Uterus (tissue), 2 donors: ENCODE measurements at regions not wholly inside any gene's neighbourhood (a gene's known extent, or its start where the extent isn't known, plus 50 kb on each side); places are given as distances from the start of the nearest gene placed in this dataset.

Experiments
- POLR2A ChIP-seq, 2 donors: fragments of 450-650 bp; IDR thresholded peaks; one replicate each; pipeline ENCODE4 v1.6.1; 2016; ENCODE audit warnings: antibody characterized with exemption in 2 of 2, mild to moderate bottlenecking in 1 of 2, moderate library complexity in 1 of 2
- TF ChIP-seq, protein P1 (sequence below), 4 experiments: fragments of 200-600 bp in 2 of 4; fragments of 450-650 bp in 2 of 4; sonication (generic) in 2 of 4; IDR thresholded peaks; one replicate each; pipeline ENCODE4 v1.5.1; 2016 to 2019; ENCODE audit warnings: antibody characterized with exemption in 4 of 4, mild to moderate bottlenecking in 2 of 4, moderate library complexity in 1 of 4

DNA sequence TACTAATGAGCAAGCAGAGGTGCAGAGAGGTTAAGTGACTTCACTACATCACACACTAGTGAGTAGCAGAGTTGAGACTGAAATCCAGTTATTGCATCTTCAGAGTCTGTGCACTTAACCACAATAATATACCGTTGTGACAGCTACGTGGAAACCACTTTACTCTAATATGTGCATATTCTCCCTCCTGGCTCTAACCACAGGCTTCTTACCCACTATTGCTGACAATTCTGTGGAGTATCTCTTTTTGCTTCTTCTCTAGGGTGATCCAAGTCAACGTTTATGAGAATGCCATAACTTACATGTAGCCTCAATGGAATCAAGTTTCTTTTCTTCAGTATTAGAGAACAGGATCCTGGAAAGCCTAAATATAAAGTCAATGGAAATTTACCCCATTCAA lies 64.2 kb upstream of the MEOX2 start:
- no peak for TF ChIP-seq POLR2A (IDR thresholded peaks at IDR 0.05)
- TF ChIP-seq, protein P1, sequence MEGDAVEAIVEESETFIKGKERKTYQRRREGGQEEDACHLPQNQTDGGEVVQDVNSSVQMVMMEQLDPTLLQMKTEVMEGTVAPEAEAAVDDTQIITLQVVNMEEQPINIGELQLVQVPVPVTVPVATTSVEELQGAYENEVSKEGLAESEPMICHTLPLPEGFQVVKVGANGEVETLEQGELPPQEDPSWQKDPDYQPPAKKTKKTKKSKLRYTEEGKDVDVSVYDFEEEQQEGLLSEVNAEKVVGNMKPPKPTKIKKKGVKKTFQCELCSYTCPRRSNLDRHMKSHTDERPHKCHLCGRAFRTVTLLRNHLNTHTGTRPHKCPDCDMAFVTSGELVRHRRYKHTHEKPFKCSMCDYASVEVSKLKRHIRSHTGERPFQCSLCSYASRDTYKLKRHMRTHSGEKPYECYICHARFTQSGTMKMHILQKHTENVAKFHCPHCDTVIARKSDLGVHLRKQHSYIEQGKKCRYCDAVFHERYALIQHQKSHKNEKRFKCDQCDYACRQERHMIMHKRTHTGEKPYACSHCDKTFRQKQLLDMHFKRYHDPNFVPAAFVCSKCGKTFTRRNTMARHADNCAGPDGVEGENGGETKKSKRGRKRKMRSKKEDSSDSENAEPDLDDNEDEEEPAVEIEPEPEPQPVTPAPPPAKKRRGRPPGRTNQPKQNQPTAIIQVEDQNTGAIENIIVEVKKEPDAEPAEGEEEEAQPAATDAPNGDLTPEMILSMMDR (IDR thresholded peaks at IDR 0.05) = no peak
